Activated CD4-positive, alpha-beta T cell treated with anti-CD3 and anti-CD28 coated beads, Interleukin-2, Interleukin-6, amounts not matched to agents 100 ng/mL and 50 ng/mL, durations not matched to agents 16 hours and 8 hours (primary cell): ENCODE measurements at regions not wholly inside any gene's neighbourhood (a gene's known extent, or its start where the extent isn't known, plus 50 kb on each side); places are given as distances from the start of the nearest gene placed in this dataset.
"Not testable (repeated sequence)": the region's sequence is repeated elsewhere in the genome, so short reads cannot be mapped to it uniquely, and the experiment has no call there.

Experiments used
- DNase-seq: peaks from one replicate; pipeline ENCODE4 v3.0.0-alpha.2; 2020

GRCh38 chr7:68978710-68979109, 619.6 kb upstream of the AUTS2 start:
- DNase-seq = no peak

- no peak for DNase-seq
Measured at GRCh38 chr7:68980011-68980410, 618.3 kb upstream of the AUTS2 start.

GRCh38 chr7:68980432-68980831, 617.8 kb upstream of the AUTS2 start:
- not testable (repeated sequence) for DNase-seq

- no peak for DNase-seq
Measured at GRCh38 chr7:68984306-68984705, 614.0 kb upstream of the AUTS2 start.

GRCh38 chr7:68994841-68995240, 603.4 kb upstream of the AUTS2 start:
- no peak for DNase-seq

GRCh38 chr7:68998136-68998535, 600.1 kb upstream of the AUTS2 start:
- no peak for DNase-seq

- DNase-seq = no peak
Measured at GRCh38 chr7:69002416-69002815, 595.9 kb upstream of the AUTS2 start.

GRCh38 chr7:69012149-69012548, 586.1 kb upstream of the AUTS2 start:
- DNase-seq = no peak

GRCh38 chr7:69017208-69017607, 581.1 kb upstream of the AUTS2 start:
- DNase-seq = no peak

- no peak for DNase-seq
Measured at GRCh38 chr7:69018200-69018599, 580.1 kb upstream of the AUTS2 start.

- no peak for DNase-seq
Measured at GRCh38 chr7:69019437-69019836, 578.8 kb upstream of the AUTS2 start.

GRCh38 chr7:69020536-69020935, 577.7 kb upstream of the AUTS2 start:
- no peak for DNase-seq

GRCh38 chr7:69025249-69025648, 573.0 kb upstream of the AUTS2 start:
- DNase-seq = no peak

GRCh38 chr7:69032848-69033247, 565.4 kb upstream of the AUTS2 start:
- DNase-seq = no peak

GRCh38 chr7:69035826-69036225, 562.4 kb upstream of the AUTS2 start:
- no peak for DNase-seq

- no peak for DNase-seq
Measured at GRCh38 chr7:69036301-69036700, 562.0 kb upstream of the AUTS2 start.

GRCh38 chr7:69038915-69039314, 559.4 kb upstream of the AUTS2 start:
- DNase-seq = no peak

- DNase-seq = no peak
Measured at GRCh38 chr7:69042138-69042537, 556.1 kb upstream of the AUTS2 start.

GRCh38 chr7:69047151-69047754, 551.0 kb upstream of the AUTS2 start:
- DNase-seq = no peak

- no peak for DNase-seq
Measured at GRCh38 chr7:69049326-69049725, 548.9 kb upstream of the AUTS2 start.

- no peak for DNase-seq
Measured at GRCh38 chr7:69052447-69052846, 545.8 kb upstream of the AUTS2 start.

GRCh38 chr7:69060516-69060915, 537.8 kb upstream of the AUTS2 start:
- no peak for DNase-seq

- no peak for DNase-seq
Measured at GRCh38 chr7:69062020-69062765, 536.1 kb upstream of the AUTS2 start.

- peak; percentile 1 for DNase-seq
Measured at GRCh38 chr7:69067397-69067796, 530.9 kb upstream of the AUTS2 start.

GRCh38 chr7:69070476-69070875, 527.8 kb upstream of the AUTS2 start:
- DNase-seq = no peak
